ENCODE measurements at regions not wholly inside any gene's neighbourhood (a gene's known extent, or its start where the extent isn't known, plus 50 kb on each side); places are given as distances from the start of the nearest gene placed in this dataset.

GRCh38 chr2:18136881-18137475 is 258.5 kb downstream of the KCNS3 start:
- no peak for DNase-seq (ENCODE audit: low read depth in 2 of 2)

- DNase-seq (ENCODE audit: low read depth in 2 of 2): no peak
Measured at GRCh38 chr2:18133310-18133709, 254.8 kb downstream of the KCNS3 start.

- DNase-seq (ENCODE audit: low read depth in 2 of 2): no peak
Measured at GRCh38 chr2:18132697-18133096, 254.2 kb downstream of the KCNS3 start.

- no peak for DNase-seq (ENCODE audit: low read depth in 2 of 2)
Measured at GRCh38 chr2:18131761-18132160, 253.3 kb downstream of the KCNS3 start.

- DNase-seq (ENCODE audit: low read depth in 2 of 2): no peak
Measured at GRCh38 chr2:18129348-18129747, 250.9 kb downstream of the KCNS3 start.

- no peak for DNase-seq (ENCODE audit: low read depth in 2 of 2)
Measured at GRCh38 chr2:18125303-18125702, 246.8 kb downstream of the KCNS3 start.

- DNase-seq (ENCODE audit: low read depth in 2 of 2): no peak
Measured at GRCh38 chr2:18124116-18124835, 245.8 kb downstream of the KCNS3 start.

- DNase-seq (ENCODE audit: low read depth in 2 of 2): no peak
Measured at GRCh38 chr2:18123577-18123976, 245.1 kb downstream of the KCNS3 start.

- no peak for DNase-seq (ENCODE audit: low read depth in 2 of 2)
Measured at GRCh38 chr2:18123211-18123570, 244.7 kb downstream of the KCNS3 start.

GRCh38 chr2:18122544-18123210 is 244.2 kb downstream of the KCNS3 start:
- no peak for DNase-seq (ENCODE audit: low read depth in 2 of 2)

GRCh38 chr2:18119883-18120282 is 241.4 kb downstream of the KCNS3 start:
- DNase-seq (ENCODE audit: low read depth in 2 of 2): no peak

- DNase-seq (ENCODE audit: low read depth in 2 of 2): no peak
Measured at GRCh38 chr2:18118703-18119102, 240.2 kb downstream of the KCNS3 start.

GRCh38 chr2:18117592-18117991 is 239.1 kb downstream of the KCNS3 start:
- no peak for DNase-seq (ENCODE audit: low read depth in 2 of 2)

GRCh38 chr2:18110222-18110621 is 231.8 kb downstream of the KCNS3 start:
- no peak for DNase-seq (ENCODE audit: low read depth in 2 of 2)

GRCh38 chr2:18106841-18107240 is 228.4 kb downstream of the KCNS3 start:
- no peak for DNase-seq (ENCODE audit: low read depth in 2 of 2)

- DNase-seq (ENCODE audit: low read depth in 2 of 2): no peak
Measured at GRCh38 chr2:18105929-18106328, 227.5 kb downstream of the KCNS3 start.

- no peak for DNase-seq (ENCODE audit: low read depth in 2 of 2)
Measured at GRCh38 chr2:18104595-18105224, 226.2 kb downstream of the KCNS3 start.

- no peak for DNase-seq (ENCODE audit: low read depth in 2 of 2)
Measured at GRCh38 chr2:18096836-18097405, 218.5 kb downstream of the KCNS3 start.

- no peak for DNase-seq (ENCODE audit: low read depth in 2 of 2)
Measured at GRCh38 chr2:18094277-18094676, 215.8 kb downstream of the KCNS3 start.

GRCh38 chr2:18093196-18093595 is 214.7 kb downstream of the KCNS3 start:
- no peak for DNase-seq (ENCODE audit: low read depth in 2 of 2)

GRCh38 chr2:18092760-18093159 is 214.3 kb downstream of the KCNS3 start:
- DNase-seq (ENCODE audit: low read depth in 2 of 2): no peak

GRCh38 chr2:18085593-18085992 is 207.1 kb downstream of the KCNS3 start:
- DNase-seq (ENCODE audit: low read depth in 2 of 2): no peak

Measured in stimulated activated CD8-positive, alpha-beta memory T cell treated with anti-CD3 and anti-CD28 coated beads, Interleukin-2, amount 100 ng/mL, for 48 hours (primary cell).